HAP-1 (cell line): ENCODE measurements at regions not wholly inside any gene's neighbourhood (a gene's known extent, or its start where the extent isn't known, plus 50 kb on each side); places are given as distances from the start of the nearest gene placed in this dataset.
"Not testable (repeated sequence)": the region's sequence is repeated elsewhere in the genome, so short reads cannot be mapped to it uniquely, and the experiment has no call there.

Source experiments
- DNase-seq, 2 experiments: peaks; one replicate each; pipeline ENCODE4 v3.0.0-alpha.2; 2016 to 2020; ENCODE audit warnings: low spot score in 2 of 2
- H3K27me3 ChIP-seq: fragments of 250-450 bp; sonication (Bioruptor Pico); 2 replicates; pipeline ENCODE4 v1.5.1; 2020; ENCODE audit warnings: low read depth, mild to moderate bottlenecking, moderate library complexity
- H3K36me3 ChIP-seq: fragments of 250-450 bp; sonication (Bioruptor Pico); replicated peaks from 2 replicates; pipeline ENCODE4 v1.5.1; 2020; ENCODE audit warnings: mild to moderate bottlenecking
- H3K4me1 ChIP-seq: fragments of 250-450 bp; sonication (Bioruptor Pico); 2 replicates; pipeline ENCODE4 v1.5.1; 2020; ENCODE audit warnings: mild to moderate bottlenecking
- H3K4me3 ChIP-seq: fragments of 250-450 bp; sonication (Bioruptor Pico); 2 replicates; pipeline ENCODE4 v1.5.1; 2020; ENCODE audit warnings: mild to moderate bottlenecking, moderate library complexity
- H3K9me3 ChIP-seq: fragments of 250-450 bp; sonication (Bioruptor Pico); 2 replicates; pipeline ENCODE4 v1.5.1; 2020; ENCODE audit warnings: mild to moderate bottlenecking, moderate library complexity
- in situ Hi-C: fragments of 300-500 bp; cut with MboI; formaldehyde crosslinking; loops from 3 replicates; pipeline ENCODE4 v1.14.3; 2020; ENCODE audit warnings: low sequenced_read_pairs, inconsistent platforms, mixed read lengths

GRCh38 chr21:20802631-20803260 is 195.5 kb upstream of the NCAM2 start:
- H3K36me3 ChIP-seq, result no peaks in the 10 kb centered on the region
- H3K27me3 ChIP-seq, result no peaks in the 10 kb centered on the region
- no peak overlapping the region for H3K4me3 ChIP-seq
- in situ Hi-C loops, result no loop called here
- H3K9me3 ChIP-seq, result no peaks in the 10 kb centered on the region
- DNase-seq, result no peak
- no peaks in the 10 kb centered on the region for H3K4me1 ChIP-seq

GRCh38 chr21:20811702-20812101 is 186.5 kb upstream of the NCAM2 start:
- in situ Hi-C loops, result no loop called here

GRCh38 chr21:20814090-20814489 is 184.1 kb upstream of the NCAM2 start:
- Histone ChIP-seq H3K9me3 (no peaks in the 10 kb centered on the region), H3K36me3 (no peaks in the 10 kb centered on the region), H3K4me3 (no peak overlapping the region), H3K4me1 (no peaks in the 10 kb centered on the region), H3K27me3 (no peaks in the 10 kb centered on the region)
- no peak for DNase-seq
- in situ Hi-C loops, result no loop called here

More at GRCh38 chr21:20811702-20812101, 186.5 kb upstream of the NCAM2 start:
- H3K27me3 ChIP-seq, result no peaks in the 10 kb centered on the region
- no peaks in the 10 kb centered on the region for H3K9me3 ChIP-seq
- H3K36me3 ChIP-seq, result no peaks in the 10 kb centered on the region
- DNase-seq, result no peak
- no peak overlapping the region for H3K4me3 ChIP-seq
- no peaks in the 10 kb centered on the region for H3K4me1 ChIP-seq

- Histone ChIP-seq H3K27me3 (no peaks in the 10 kb centered on the region), H3K4me1 (no peaks in the 10 kb centered on the region), H3K4me3 (no peak overlapping the region), H3K9me3 (no peaks in the 10 kb centered on the region), H3K36me3 (no peaks in the 10 kb centered on the region)
- no peak for DNase-seq
- in situ Hi-C loops, result no loop called here
These were observed 175.5 kb upstream of the NCAM2 start for GRCh38 chr21:20822666-20823065.

GRCh38 chr21:20852866-20853265 is 145.3 kb upstream of the NCAM2 start:
- in situ Hi-C loops, result no loop called here
- no peaks in the 10 kb centered on the region for H3K4me1 ChIP-seq
- H3K36me3 ChIP-seq, result no peaks in the 10 kb centered on the region
- H3K9me3 ChIP-seq, result no peaks in the 10 kb centered on the region
- no peaks in the 10 kb centered on the region for H3K27me3 ChIP-seq
- no peak overlapping the region for H3K4me3 ChIP-seq
- no peak for DNase-seq

GRCh38 chr21:20856926-20857325 is 141.3 kb upstream of the NCAM2 start:
- Histone ChIP-seq H3K4me3 (no peak overlapping the region), H3K27me3 (no peaks in the 10 kb centered on the region), H3K36me3 (no peaks in the 10 kb centered on the region), H3K9me3 (no peaks in the 10 kb centered on the region), H3K4me1 (no peaks in the 10 kb centered on the region)
- DNase-seq, result no peak
- in situ Hi-C loops, result no loop called here

- Histone ChIP-seq H3K9me3 (no peaks in the 10 kb centered on the region), H3K4me3 (no peak overlapping the region), H3K27me3 (no peaks in the 10 kb centered on the region), H3K36me3 (no peaks in the 10 kb centered on the region), H3K4me1 (no peaks in the 10 kb centered on the region)
- in situ Hi-C loops, result no loop called here
- no peak for DNase-seq
These were observed 124.0 kb upstream of the NCAM2 start for GRCh38 chr21:20874202-20874601.

- no peaks in the 10 kb centered on the region for H3K4me1 ChIP-seq
- no peak overlapping the region for H3K4me3 ChIP-seq
- in situ Hi-C loops, result no loop called here
- H3K9me3 ChIP-seq, result no peaks in the 10 kb centered on the region
- no peaks in the 10 kb centered on the region for H3K36me3 ChIP-seq
- no peak for DNase-seq
- no peaks in the 10 kb centered on the region for H3K27me3 ChIP-seq
These were observed 122.5 kb upstream of the NCAM2 start for GRCh38 chr21:20875742-20876141.

- Histone ChIP-seq H3K36me3 (no peaks in the 10 kb centered on the region), H3K27me3 (no peaks in the 10 kb centered on the region), H3K4me3 (no peak overlapping the region), H3K4me1 (no peaks in the 10 kb centered on the region), H3K9me3 (no peaks in the 10 kb centered on the region)
- in situ Hi-C loops, result no loop called here
- no peak for DNase-seq
These were observed 120.2 kb upstream of the NCAM2 start for GRCh38 chr21:20877976-20878375.

- in situ Hi-C loops, result no loop called here
- DNase-seq, result peak; percentile 13 to 63
- Histone ChIP-seq H3K4me3 (no peak overlapping the region), H3K36me3 (no peaks in the 10 kb centered on the region), H3K9me3 (no peaks in the 10 kb centered on the region), H3K27me3 (no peaks in the 10 kb centered on the region), H3K4me1 (no peaks in the 10 kb centered on the region)
These were observed 115.5 kb upstream of the NCAM2 start for GRCh38 chr21:20882462-20883407.

- in situ Hi-C loops, result no loop called here
- Histone ChIP-seq H3K9me3 (no peaks in the 10 kb centered on the region), H3K36me3 (no peaks in the 10 kb centered on the region), H3K4me3 (no peak overlapping the region), H3K27me3 (no peaks in the 10 kb centered on the region), H3K4me1 (no peaks in the 10 kb centered on the region)
- no peak for DNase-seq
These were observed 114.8 kb upstream of the NCAM2 start for GRCh38 chr21:20883408-20883800.

- no peak overlapping the region for H3K4me3 ChIP-seq
- no peaks in the 10 kb centered on the region for H3K36me3 ChIP-seq
- no peaks in the 10 kb centered on the region for H3K27me3 ChIP-seq
- H3K4me1 ChIP-seq, result no peaks in the 10 kb centered on the region
- H3K9me3 ChIP-seq, result no peaks in the 10 kb centered on the region
- no peak for DNase-seq
- in situ Hi-C loops, result no loop called here
These were observed 95.7 kb upstream of the NCAM2 start for GRCh38 chr21:20902511-20902910.

- no peak for DNase-seq
- H3K36me3 ChIP-seq, result no peaks in the 10 kb centered on the region
- H3K4me3 ChIP-seq, result no peak overlapping the region
- H3K4me1 ChIP-seq, result no peaks in the 10 kb centered on the region
- in situ Hi-C loops, result no loop called here
- H3K9me3 ChIP-seq, result no peaks in the 10 kb centered on the region
- H3K27me3 ChIP-seq, result no peaks in the 10 kb centered on the region
These were observed 95.2 kb upstream of the NCAM2 start for GRCh38 chr21:20902998-20903397.

- H3K4me3 ChIP-seq, H3K4me1 ChIP-seq, DNase-seq, H3K9me3 ChIP-seq, in situ Hi-C loops, H3K36me3 ChIP-seq, H3K27me3 ChIP-seq: not testable (repeated sequence)
These were observed 70.7 kb upstream of the NCAM2 start for GRCh38 chr21:20927555-20927954.
